ENCODE measurements at regions not wholly inside any gene's neighbourhood (a gene's known extent, or its start where the extent isn't known, plus 50 kb on each side); places are given as distances from the start of the nearest gene placed in this dataset.

DNA sequence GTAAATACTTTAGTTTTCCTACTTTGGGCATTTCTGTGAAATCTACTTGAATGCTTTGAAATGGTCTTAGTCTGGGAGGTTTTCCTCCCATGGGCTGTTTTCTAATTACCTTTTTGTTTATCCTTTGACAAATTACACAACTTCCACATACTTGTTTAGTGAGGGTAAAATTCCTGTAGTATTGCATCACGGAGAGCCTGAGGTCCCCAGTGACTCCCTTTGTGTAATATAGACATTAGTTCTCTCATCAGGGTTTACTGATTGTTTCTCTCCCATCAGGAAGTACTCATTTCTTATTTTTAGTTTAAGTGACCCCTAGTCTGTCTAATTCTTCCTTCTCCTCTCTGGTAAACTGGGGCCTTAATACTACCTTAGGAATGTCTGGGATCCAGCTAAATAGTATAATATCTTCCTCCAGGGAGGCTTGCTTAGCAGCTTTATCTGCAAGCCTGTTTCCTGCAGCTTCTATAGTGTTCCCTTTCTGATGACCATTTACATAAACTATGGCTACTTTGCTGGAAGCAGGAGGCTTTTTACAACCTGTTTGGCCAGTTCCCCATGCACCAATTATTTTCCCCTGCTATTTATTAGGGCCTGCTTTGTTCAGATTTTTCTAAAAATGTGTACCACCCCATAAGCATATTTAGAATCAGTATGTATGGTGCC, 87.2 kb upstream of the XCR1 start:
- peaks cover 10% of the 10 kb centered on the region for H3K9me3 Mint-ChIP-seq (ENCODE audit: low read depth)
- no peak for DNase-seq (ENCODE audit: low spot score, unreplicated experiment)
- H3K27me3 Mint-ChIP-seq: no peaks in the 10 kb centered on the region
- H3K4me1 Mint-ChIP-seq (ENCODE audit: low read depth): no peaks in the 10 kb centered on the region
- H3K27ac Mint-ChIP-seq: no peak overlapping the region
- H3K4me3 Mint-ChIP-seq (ENCODE audit: low read depth): no peak overlapping the region
- no peaks in the 10 kb centered on the region for H3K36me3 Mint-ChIP-seq (ENCODE audit: insufficient read depth)
- TF ChIP-seq, protein P1, sequence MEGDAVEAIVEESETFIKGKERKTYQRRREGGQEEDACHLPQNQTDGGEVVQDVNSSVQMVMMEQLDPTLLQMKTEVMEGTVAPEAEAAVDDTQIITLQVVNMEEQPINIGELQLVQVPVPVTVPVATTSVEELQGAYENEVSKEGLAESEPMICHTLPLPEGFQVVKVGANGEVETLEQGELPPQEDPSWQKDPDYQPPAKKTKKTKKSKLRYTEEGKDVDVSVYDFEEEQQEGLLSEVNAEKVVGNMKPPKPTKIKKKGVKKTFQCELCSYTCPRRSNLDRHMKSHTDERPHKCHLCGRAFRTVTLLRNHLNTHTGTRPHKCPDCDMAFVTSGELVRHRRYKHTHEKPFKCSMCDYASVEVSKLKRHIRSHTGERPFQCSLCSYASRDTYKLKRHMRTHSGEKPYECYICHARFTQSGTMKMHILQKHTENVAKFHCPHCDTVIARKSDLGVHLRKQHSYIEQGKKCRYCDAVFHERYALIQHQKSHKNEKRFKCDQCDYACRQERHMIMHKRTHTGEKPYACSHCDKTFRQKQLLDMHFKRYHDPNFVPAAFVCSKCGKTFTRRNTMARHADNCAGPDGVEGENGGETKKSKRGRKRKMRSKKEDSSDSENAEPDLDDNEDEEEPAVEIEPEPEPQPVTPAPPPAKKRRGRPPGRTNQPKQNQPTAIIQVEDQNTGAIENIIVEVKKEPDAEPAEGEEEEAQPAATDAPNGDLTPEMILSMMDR (IDR thresholded peaks at IDR 0.05; ENCODE audit: unreplicated experiment): no peak

DNA sequence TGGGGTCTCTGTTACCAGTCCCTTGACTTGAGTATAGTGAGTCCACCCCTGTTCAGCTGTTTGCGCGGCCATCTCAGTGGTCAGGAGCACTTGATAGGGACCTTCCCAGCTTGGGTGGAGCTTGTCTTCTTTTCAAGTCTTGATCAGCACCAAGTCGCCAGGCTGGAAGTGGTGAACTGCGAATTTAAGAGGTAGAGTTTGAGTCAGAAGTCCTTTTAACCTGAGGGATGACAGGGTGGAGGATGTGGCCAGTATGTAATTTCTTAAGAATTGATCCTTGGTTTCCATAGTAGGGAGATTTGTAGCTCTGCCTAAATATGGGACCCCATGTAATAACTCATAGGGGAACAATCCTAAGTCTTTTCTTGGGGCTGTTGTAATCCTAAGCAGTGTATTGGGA, 86.3 kb upstream of the XCR1 start:
- H3K4me3 Mint-ChIP-seq (ENCODE audit: low read depth): no peak overlapping the region
- no peak overlapping the region for H3K27ac Mint-ChIP-seq
- no peaks in the 10 kb centered on the region for H3K27me3 Mint-ChIP-seq
- no peaks in the 10 kb centered on the region for H3K36me3 Mint-ChIP-seq (ENCODE audit: insufficient read depth)
- no peaks in the 10 kb centered on the region for H3K4me1 Mint-ChIP-seq (ENCODE audit: low read depth)
- DNase-seq (ENCODE audit: low spot score, unreplicated experiment): no peak
- peaks cover 10% of the 10 kb centered on the region for H3K9me3 Mint-ChIP-seq (ENCODE audit: low read depth)
- TF ChIP-seq, protein P1 (IDR thresholded peaks at IDR 0.05; ENCODE audit: unreplicated experiment): no peak

DNA sequence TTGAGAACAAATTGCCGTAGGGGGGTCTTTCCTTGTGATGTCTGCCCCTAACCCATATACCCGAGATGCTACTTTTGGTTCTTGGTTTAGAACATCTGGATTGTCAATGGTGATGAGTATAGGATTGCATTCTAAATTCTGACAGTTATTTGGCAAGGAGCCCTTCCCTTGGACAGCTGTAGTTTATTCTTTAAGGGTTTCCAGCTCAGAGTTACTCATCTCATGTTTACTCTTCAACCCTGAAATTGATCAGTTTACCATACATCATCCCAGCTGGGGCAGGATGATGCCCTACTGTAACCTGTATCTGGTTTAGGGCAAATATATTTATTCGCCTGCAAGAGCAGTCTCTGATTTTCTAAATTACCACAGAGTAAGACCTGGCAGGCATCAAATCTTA, 85.7 kb upstream of the XCR1 start:
- TF ChIP-seq, protein P1 (IDR thresholded peaks at IDR 0.05; ENCODE audit: unreplicated experiment): no peak
- Mint-ChIP-seq H3K27ac (no peak overlapping the region), H3K36me3 (ENCODE audit: insufficient read depth) (no peaks in the 10 kb centered on the region), H3K9me3 (ENCODE audit: low read depth) (peaks cover 10% of the 10 kb centered on the region), H3K4me3 (ENCODE audit: low read depth) (no peak overlapping the region), H3K4me1 (ENCODE audit: low read depth) (no peaks in the 10 kb centered on the region), H3K27me3 (no peaks in the 10 kb centered on the region)
- no peak for DNase-seq (ENCODE audit: low spot score, unreplicated experiment)

DNA sequence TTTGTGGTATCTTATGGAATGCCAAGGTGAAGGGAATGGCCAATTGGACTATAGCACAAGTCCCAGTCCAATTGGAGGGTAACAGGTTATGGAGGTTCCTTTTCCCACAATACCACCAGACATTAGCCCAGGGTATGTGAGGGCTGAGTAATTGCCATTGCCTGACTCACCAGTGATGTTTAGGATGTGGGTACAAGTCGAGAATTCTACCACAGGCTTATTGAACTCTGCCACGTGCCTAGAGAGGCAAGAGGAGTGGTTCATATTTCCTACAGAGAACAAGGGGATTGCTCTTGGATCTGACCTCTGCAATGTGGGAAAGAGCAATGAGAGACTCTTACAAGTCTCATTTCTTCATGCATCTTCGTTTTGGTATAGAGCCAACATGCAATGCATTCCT, 85.0 kb upstream of the XCR1 start:
- no peaks in the 10 kb centered on the region for H3K27me3 Mint-ChIP-seq
- H3K36me3 Mint-ChIP-seq (ENCODE audit: insufficient read depth): no peaks in the 10 kb centered on the region
- H3K9me3 Mint-ChIP-seq (ENCODE audit: low read depth): peaks cover 10% of the 10 kb centered on the region
- H3K27ac Mint-ChIP-seq: no peak overlapping the region
- TF ChIP-seq, protein P1 (IDR thresholded peaks at IDR 0.05; ENCODE audit: unreplicated experiment): no peak
- DNase-seq (ENCODE audit: low spot score, unreplicated experiment): no peak
- H3K4me3 Mint-ChIP-seq (ENCODE audit: low read depth): no peak overlapping the region
- H3K4me1 Mint-ChIP-seq (ENCODE audit: low read depth): no peaks in the 10 kb centered on the region

DNA sequence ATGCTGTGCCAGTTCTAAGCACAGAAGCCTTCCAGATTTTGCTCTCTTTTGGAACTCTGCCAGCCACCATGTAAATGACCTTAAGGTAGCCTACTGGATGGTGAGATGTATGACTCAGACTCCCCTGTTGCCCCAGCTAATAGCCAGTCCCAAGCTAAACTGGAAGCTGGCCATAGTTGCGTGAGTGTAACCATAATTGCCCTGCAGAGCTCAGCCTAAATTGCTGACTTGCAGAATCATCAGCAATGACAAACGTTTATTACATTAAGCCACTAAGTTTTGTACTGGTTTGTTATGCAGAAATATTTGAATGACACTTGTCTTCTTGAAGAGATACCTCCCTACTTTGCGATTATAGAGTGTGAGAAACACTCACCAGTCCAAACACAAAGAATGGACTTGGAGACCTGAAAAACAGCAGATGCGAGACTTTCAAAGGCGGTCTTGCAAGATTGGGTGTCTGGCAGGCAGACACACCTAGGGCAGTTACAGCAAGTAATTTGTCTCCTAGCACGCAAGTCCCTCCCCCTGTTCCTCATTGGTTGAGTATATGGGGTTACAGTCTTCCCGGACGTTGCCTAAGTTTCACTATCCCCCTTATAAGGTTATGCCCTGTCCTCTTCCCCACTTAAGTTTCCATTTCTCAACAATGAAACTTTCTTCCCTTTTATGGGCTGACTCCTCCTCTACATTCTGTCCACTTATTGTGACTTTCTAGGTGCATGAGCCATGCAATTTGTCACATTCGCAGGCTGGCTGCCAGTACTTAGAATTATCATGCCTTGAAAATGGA, 83.6 kb upstream of the XCR1 start:
- Mint-ChIP-seq H3K27me3 (no peaks in the 10 kb centered on the region), H3K36me3 (ENCODE audit: insufficient read depth) (no peaks in the 10 kb centered on the region), H3K4me3 (ENCODE audit: low read depth) (no peak overlapping the region), H3K9me3 (ENCODE audit: low read depth) (peaks cover 10% of the 10 kb centered on the region), H3K27ac (no peak overlapping the region), H3K4me1 (ENCODE audit: low read depth) (no peaks in the 10 kb centered on the region)
- no peak for DNase-seq (ENCODE audit: low spot score, unreplicated experiment)
- TF ChIP-seq, protein P1 (IDR thresholded peaks at IDR 0.05; ENCODE audit: unreplicated experiment): no peak

Data from progenitor cell of endocrine pancreas (in vitro differentiated cells).